Vagina (tissue), 2 donors: ENCODE measurements at regions not wholly inside any gene's neighbourhood (a gene's known extent, or its start where the extent isn't known, plus 50 kb on each side); places are given as distances from the start of the nearest gene placed in this dataset.

Source experiments
- DNase-seq, 2 donors: peaks; one replicate each; pipeline ENCODE4 v3.0.0-alpha.2; 2017; ENCODE audit errors: extremely low spot score in 2 of 2
- H3K27ac ChIP-seq: fragments of 200-600 bp; sonication (generic); one replicate; pipeline ENCODE4 v1.5.1; 2019
- H3K27me3 ChIP-seq: fragments of 200-600 bp; sonication (generic); one replicate; pipeline ENCODE4 v1.5.1; 2019
- H3K36me3 ChIP-seq, 2 donors: fragments of 200-600 bp; sonication (generic); one replicate each; pipeline ENCODE4 v1.5.1; 2017 to 2019
- H3K4me1 ChIP-seq: fragments of 200-600 bp; sonication (generic); one replicate; pipeline ENCODE4 v1.5.1; 2019
- H3K4me3 ChIP-seq, 2 donors: fragments of 200-600 bp; sonication (generic); 1 replicate in 1 of 2; 2 replicates in 1 of 2; pipeline ENCODE4 v1.5.1; 2016 to 2019
- H3K9me3 ChIP-seq: fragments of 200-600 bp; sonication (generic); one replicate; pipeline ENCODE4 v1.5.1; 2019
- CTCF ChIP-seq, 3 experiments: fragments of 450-650 bp in 2 of 3; fragments of 200-600 bp in 1 of 3; sonication (generic) in 1 of 3; IDR thresholded peaks; one replicate each; pipeline ENCODE4 v1.5.1; 2017 to 2019; ENCODE audit warnings: antibody characterized with exemption in 3 of 3, mild to moderate bottlenecking in 2 of 3, moderate library complexity in 2 of 3
- POLR2A ChIP-seq, 2 donors: fragments of 450-650 bp; IDR thresholded peaks; one replicate each; pipeline ENCODE4 v1.6.1; 2017; ENCODE audit warnings: antibody characterized with exemption in 2 of 2, mild to moderate bottlenecking in 2 of 2, moderate library complexity in 2 of 2
- POLR2AphosphoS5 ChIP-seq, 2 donors: sonication (generic); formaldehyde crosslinking; IDR thresholded peaks; one replicate each; pipeline ENCODE4 v1.9.0; 2017; ENCODE audit warnings: antibody characterized with exemption in 2 of 2, mild to moderate bottlenecking in 2 of 2, low read depth in 1 of 2; ENCODE audit not compliant: insufficient read depth in 1 of 2
- intact Hi-C: fragments of 100-400 bp; cut with DNase I; formaldehyde crosslinking; loops from one replicate; pipeline ENCODE4 v1.15.1; 2023

GRCh38 chr5:52359261-52359660 lies 428.5 kb upstream of the ITGA1 start:
- Histone ChIP-seq H3K4me1 (no peaks in the 10 kb centered on the region), H3K27ac (no peak overlapping the region), H3K9me3 (no peaks in the 10 kb centered on the region), H3K36me3 (no peaks in the 10 kb centered on the region), H3K4me3 (no peak overlapping the region), H3K27me3 (no peaks in the 10 kb centered on the region)
- TF ChIP-seq POLR2AphosphoS5 (IDR thresholded peaks at IDR 0.05; ENCODE audit: insufficient read depth in 1 of 2, low read depth in 1 of 2) (no peak), CTCF (IDR thresholded peaks at IDR 0.05) (no peak), POLR2A (IDR thresholded peaks at IDR 0.05) (no peak)
- intact Hi-C loops = loop anchor here (5.0 kb wide), 1 partner anchor 1338 kb away; no protein-coding TSS in a partner anchor
- DNase-seq = no peak

GRCh38 chr5:52360985-52361384 lies 426.7 kb upstream of the ITGA1 start:
- DNase-seq = no peak
- TF ChIP-seq CTCF (IDR thresholded peaks at IDR 0.05) (no peak), POLR2A (IDR thresholded peaks at IDR 0.05) (no peak), POLR2AphosphoS5 (IDR thresholded peaks at IDR 0.05; ENCODE audit: insufficient read depth in 1 of 2, low read depth in 1 of 2) (no peak)

GRCh38 chr5:52374286-52374685 lies 413.4 kb upstream of the ITGA1 start:
- intact Hi-C loops = no loop called here
- H3K4me1 ChIP-seq = no peaks in the 10 kb centered on the region
- H3K27ac ChIP-seq = no peak overlapping the region
- no peaks in the 10 kb centered on the region for H3K27me3 ChIP-seq
- TF ChIP-seq POLR2AphosphoS5 (IDR thresholded peaks at IDR 0.05; ENCODE audit: insufficient read depth in 1 of 2, low read depth in 1 of 2) = no peak
- no peak for TF ChIP-seq CTCF (IDR thresholded peaks at IDR 0.05)
- no peak for TF ChIP-seq POLR2A (IDR thresholded peaks at IDR 0.05)
- H3K4me3 ChIP-seq = no peak overlapping the region
- H3K9me3 ChIP-seq = no peaks in the 10 kb centered on the region
- H3K36me3 ChIP-seq = no peaks in the 10 kb centered on the region
- no peak for DNase-seq

More at GRCh38 chr5:52360985-52361384, 426.7 kb upstream of the ITGA1 start:
- intact Hi-C loops = no loop called here
- H3K4me3 ChIP-seq = no peak overlapping the region
- no peak overlapping the region for H3K27ac ChIP-seq
- H3K9me3 ChIP-seq = no peaks in the 10 kb centered on the region
- no peaks in the 10 kb centered on the region for H3K36me3 ChIP-seq
- no peaks in the 10 kb centered on the region for H3K4me1 ChIP-seq
- H3K27me3 ChIP-seq = no peaks in the 10 kb centered on the region

GRCh38 chr5:52375969-52376368 lies 411.7 kb upstream of the ITGA1 start:
- Histone ChIP-seq H3K4me1 (no peaks in the 10 kb centered on the region), H3K27me3 (no peaks in the 10 kb centered on the region), H3K4me3 (no peak overlapping the region)

More at GRCh38 chr5:52375969-52376368, 411.7 kb upstream of the ITGA1 start:
- intact Hi-C loops = no loop called here
- Histone ChIP-seq H3K9me3 (no peaks in the 10 kb centered on the region), H3K36me3 (no peaks in the 10 kb centered on the region), H3K27ac (no peak overlapping the region)
- TF ChIP-seq CTCF (IDR thresholded peaks at IDR 0.05) (no peak), POLR2AphosphoS5 (IDR thresholded peaks at IDR 0.05; ENCODE audit: insufficient read depth in 1 of 2, low read depth in 1 of 2) (no peak), POLR2A (IDR thresholded peaks at IDR 0.05) (no peak)
- DNase-seq = no peak
